Aorta (tissue), 5 donors: ENCODE measurements at regions not wholly inside any gene's neighbourhood (a gene's known extent, or its start where the extent isn't known, plus 50 kb on each side); places are given as distances from the start of the nearest gene placed in this dataset.
A peak's percentile ranks its signal among the peaks of the same experiment; 100 is the strongest.

Experiments used
- ATAC-seq: fragments of 200-7000 bp; cut with Tn5 transposase; one replicate; pipeline ENCODE4 v1.9.1; 2022; ENCODE audit warnings: moderate library complexity; ENCODE audit not compliant: low FRiP score
- DNase-seq, 2 donors: peaks; one replicate each; pipeline ENCODE4 v3.0.0-alpha.2; 2020
- H3K27ac ChIP-seq, 2 donors: one replicate each; pipeline ENCODE4 v1.5.1; 2013; ENCODE audit warnings: low read length in 2 of 2, mild to moderate bottlenecking in 2 of 2, moderate library complexity in 2 of 2, control low read depth in 1 of 2, inconsistent platforms in 1 of 2, low read depth in 1 of 2
- H3K27me3 ChIP-seq, 2 donors: one replicate each; pipeline ENCODE4 v1.6.1; 2013; ENCODE audit warnings: control low read depth in 1 of 2, low read length in 1 of 2, mild to moderate bottlenecking in 1 of 2, moderate library complexity in 1 of 2; ENCODE audit not compliant: insufficient read depth in 2 of 2, control insufficient read depth in 1 of 2
- H3K36me3 ChIP-seq, 2 donors: one replicate each; pipeline ENCODE4 v1.6.1; 2013; ENCODE audit warnings: control low read depth in 1 of 2, low read length in 1 of 2, mild to moderate bottlenecking in 1 of 2; ENCODE audit not compliant: insufficient read depth in 2 of 2, control insufficient read depth in 1 of 2
- H3K4me1 ChIP-seq, 2 donors: one replicate each; pipeline ENCODE4 v1.6.1; 2013; ENCODE audit warnings: low read length in 2 of 2, control low read depth in 1 of 2, mild to moderate bottlenecking in 1 of 2, moderate library complexity in 1 of 2; ENCODE audit not compliant: insufficient read depth in 2 of 2, control insufficient read depth in 1 of 2
- H3K4me3 ChIP-seq, 2 donors: one replicate each; pipeline ENCODE4 v1.5.1; 2013; ENCODE audit warnings: low read length in 2 of 2, control low read depth in 1 of 2, mild to moderate bottlenecking in 1 of 2
- H3K9me3 ChIP-seq: one replicate; pipeline ENCODE4 v1.6.1; 2013; ENCODE audit warnings: mild to moderate bottlenecking, low read length; ENCODE audit not compliant: control insufficient read depth
- WGBS, 2 donors: extraction: QIAGEN DNeasy Blood & Tissue Kit; methylation state at CpG; one replicate each; pipeline ENCODE4 v1.1.7; 2013; 5-methylcytosine and 5-hydroxymethylcytosine counted together
- intact Hi-C, 2 donors: fragments of 100-400 bp; cut with DNase I; formaldehyde crosslinking; loops; one replicate each; pipeline versions ENCODE4 v1.14.2 to v1.15.0; 2022
- donor health status: healthy with polysubstance abuse.
- donor health status: Bipolar disorder and iron deficiency.
- donor health status: DM: no; HTN: no; CAD: no.
- donor health status: DM: no; HTN: no; CAD: no.
- donor health status: DM: yes; HTN: yes; CAD: no.

GRCh38 chr7:25069900-25070443 is 55.1 kb downstream of the CYCS start:
- WGBS, 2 donors = 0 to 8% methylated on average over 7 to 11 of the region's 11 CpGs
- Histone ChIP-seq H3K9me3 (no peaks in the 10 kb centered on the region), H3K27me3 (no peaks in the 10 kb centered on the region), H3K4me1 (no peaks in the 10 kb centered on the region), H3K27ac (no peak overlapping the region), H3K4me3 (no peak overlapping the region), H3K36me3 (no peaks in the 10 kb centered on the region)
- DNase-seq = no peak
- intact Hi-C loops = loop anchor here (2.0 to 5.0 kb wide), 2 partner anchors 248 to 253 kb away; no protein-coding TSS in a partner anchor
- ATAC-seq = peak; percentile 86

GRCh38 chr7:25068502-25069213 is 56.4 kb downstream of the CYCS start:
- Histone ChIP-seq H3K9me3 (no peaks in the 10 kb centered on the region), H3K36me3 (no peaks in the 10 kb centered on the region), H3K4me3 (no peak overlapping the region), H3K27me3 (no peaks in the 10 kb centered on the region), H3K4me1 (no peaks in the 10 kb centered on the region), H3K27ac (no peak overlapping the region)
- DNase-seq (no peak), ATAC-seq (peak; percentile 19)
- 75 to 76% methylated on average over 10 of the region's 10 CpGs for WGBS, 2 donors
- intact Hi-C loops = loop anchor here in 1 of 2 donors (2.0 kb wide), 1 partner anchor 252 kb away; no protein-coding TSS in a partner anchor

- no peak for DNase-seq
- Histone ChIP-seq H3K27me3 (no peaks in the 10 kb centered on the region), H3K36me3 (no peaks in the 10 kb centered on the region), H3K9me3 (no peaks in the 10 kb centered on the region), H3K4me3 (no peak overlapping the region), H3K4me1 (no peaks in the 10 kb centered on the region), H3K27ac (no peak overlapping the region)
- no peak for ATAC-seq
- WGBS, 2 donors = 41 to 46% methylated on average over 6 of the region's 6 CpGs
- intact Hi-C loops = loop anchor here in 1 of 2 donors (2.0 kb wide), 1 partner anchor 251 kb away; no protein-coding TSS in a partner anchor
Measured at GRCh38 chr7:25067726-25068501, 57.1 kb downstream of the CYCS start.

GRCh38 chr7:25066253-25066652 is 58.8 kb downstream of the CYCS start:
- intact Hi-C loops = no loop called here
- WGBS, 2 donors = 91 to 95% methylated on average over 1 of the region's 1 CpG

DNA sequence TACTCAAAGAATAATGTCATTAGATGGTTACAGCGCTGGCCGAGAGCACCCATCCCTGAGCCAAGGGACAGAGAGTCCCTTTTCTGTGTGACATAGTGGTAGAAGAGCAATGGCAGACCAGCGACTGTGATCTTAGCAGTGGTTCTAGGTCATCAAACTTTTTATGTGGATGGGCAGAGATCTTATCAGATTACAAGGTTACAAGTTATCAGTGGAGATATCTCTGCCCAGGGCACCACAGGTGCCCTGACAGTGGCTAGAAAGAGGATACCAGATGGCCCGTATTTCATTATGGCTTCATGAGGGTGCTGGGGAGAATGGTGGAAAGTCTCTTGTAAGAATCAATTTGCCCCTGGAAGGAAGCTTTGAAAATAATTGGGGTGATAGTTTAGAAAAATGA is 62.7 kb downstream of the CYCS start:
- no peak for DNase-seq
- intact Hi-C loops = no loop called here
- Histone ChIP-seq H3K9me3 (peaks cover 4% of the 10 kb centered on the region), H3K36me3 (no peaks in the 10 kb centered on the region), H3K4me3 (no peak overlapping the region), H3K27me3 (no peaks in the 10 kb centered on the region), H3K27ac (no peak overlapping the region), H3K4me1 (no peaks in the 10 kb centered on the region)
- WGBS, 2 donors = 85 to 94% methylated on average over 4 of the region's 4 CpGs
- ATAC-seq = no peak

More at GRCh38 chr7:25066253-25066652, 58.8 kb downstream of the CYCS start:
- peaks cover 2% of the 10 kb centered on the region for H3K9me3 ChIP-seq
- DNase-seq = no peak
- H3K4me1 ChIP-seq = no peaks in the 10 kb centered on the region
- H3K27ac ChIP-seq = no peak overlapping the region
- H3K4me3 ChIP-seq = no peak overlapping the region
- H3K27me3 ChIP-seq = no peaks in the 10 kb centered on the region
- no peak for ATAC-seq
- no peaks in the 10 kb centered on the region for H3K36me3 ChIP-seq

DNA sequence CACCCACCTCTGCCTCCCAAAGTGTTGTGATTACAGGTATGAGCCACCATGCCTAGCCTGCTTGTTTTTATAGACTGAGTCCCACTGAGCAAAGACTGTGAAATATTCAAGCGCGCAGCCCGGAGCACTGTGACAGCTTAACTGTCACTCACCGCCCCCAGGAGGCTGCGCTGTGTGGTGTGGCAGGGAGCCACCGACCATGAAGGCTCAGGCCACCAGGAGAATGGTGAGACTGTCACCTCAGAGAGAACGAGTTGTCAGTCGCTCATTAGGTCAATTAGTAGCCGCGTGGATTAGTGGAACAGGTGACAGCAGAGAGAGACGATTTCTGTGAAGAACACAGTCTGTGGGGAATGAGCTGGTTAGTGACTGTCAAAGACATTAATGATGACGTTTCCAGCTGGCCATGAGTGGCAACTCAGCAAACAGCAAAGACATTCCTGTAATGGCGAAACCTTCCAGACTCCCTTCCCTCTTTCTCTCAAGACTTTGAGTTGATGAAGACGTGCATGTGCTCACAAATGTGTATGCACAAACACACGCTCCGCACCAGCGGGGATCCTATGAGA is 64.5 kb downstream of the CYCS start:
- Histone ChIP-seq H3K4me3 (no peak overlapping the region), H3K27me3 (no peaks in the 10 kb centered on the region), H3K4me1 (no peaks in the 10 kb centered on the region), H3K27ac (no peak overlapping the region), H3K9me3 (peaks cover 4% of the 10 kb centered on the region), H3K36me3 (no peaks in the 10 kb centered on the region)
- 69 to 74% methylated on average over 17 of the region's 17 CpGs for WGBS, 2 donors
- DNase-seq (no peak), ATAC-seq (peak; percentile 44)
- intact Hi-C loops = no loop called here

GRCh38 chr7:25059576-25059975 is 65.5 kb downstream of the CYCS start:
- Histone ChIP-seq H3K36me3 (no peaks in the 10 kb centered on the region), H3K27me3 (peaks cover 0 to 2% of the 10 kb centered on the region in 2 donors), H3K27ac (no peak overlapping the region), H3K4me3 (no peak overlapping the region), H3K9me3 (peaks cover 4% of the 10 kb centered on the region), H3K4me1 (no peaks in the 10 kb centered on the region)
- intact Hi-C loops = no loop called here
- DNase-seq = no peak
- no peak for ATAC-seq
- WGBS, 2 donors = 82 to 83% methylated on average over 7 of the region's 7 CpGs

GRCh38 chr7:25056368-25056767 is 68.7 kb downstream of the CYCS start:
- no peak overlapping the region for H3K27ac ChIP-seq
- peaks cover 0 to 4% of the 10 kb centered on the region in 2 donors for H3K27me3 ChIP-seq
- no peaks in the 10 kb centered on the region for H3K36me3 ChIP-seq
- DNase-seq (no peak), ATAC-seq (no peak)
- no peaks in the 10 kb centered on the region for H3K4me1 ChIP-seq
- no peak overlapping the region for H3K4me3 ChIP-seq
- WGBS, 2 donors = 80 to 93% methylated on average over 4 of the region's 4 CpGs
- intact Hi-C loops = no loop called here
- peaks cover 3% of the 10 kb centered on the region for H3K9me3 ChIP-seq
